ENCODE measurements at regions not wholly inside any gene's neighbourhood (a gene's known extent, or its start where the extent isn't known, plus 50 kb on each side); places are given as distances from the start of the nearest gene placed in this dataset.

- TF ChIP-seq, protein P1, sequence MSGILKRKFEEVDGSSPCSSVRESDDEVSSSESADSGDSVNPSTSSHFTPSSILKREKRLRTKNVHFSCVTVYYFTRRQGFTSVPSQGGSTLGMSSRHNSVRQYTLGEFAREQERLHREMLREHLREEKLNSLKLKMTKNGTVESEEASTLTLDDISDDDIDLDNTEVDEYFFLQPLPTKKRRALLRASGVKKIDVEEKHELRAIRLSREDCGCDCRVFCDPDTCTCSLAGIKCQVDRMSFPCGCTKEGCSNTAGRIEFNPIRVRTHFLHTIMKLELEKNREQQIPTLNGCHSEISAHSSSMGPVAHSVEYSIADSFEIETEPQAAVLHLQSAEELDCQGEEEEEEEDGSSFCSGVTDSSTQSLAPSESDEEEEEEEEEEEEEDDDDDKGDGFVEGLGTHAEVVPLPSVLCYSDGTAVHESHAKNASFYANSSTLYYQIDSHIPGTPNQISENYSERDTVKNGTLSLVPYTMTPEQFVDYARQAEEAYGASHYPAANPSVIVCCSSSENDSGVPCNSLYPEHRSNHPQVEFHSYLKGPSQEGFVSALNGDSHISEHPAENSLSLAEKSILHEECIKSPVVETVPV (CRISPR knock-in tag; IDR thresholded peaks at IDR 0.05) = no peak
- TF ChIP-seq ESRRG (CRISPR knock-in tag; IDR thresholded peaks at IDR 0.05) (no peak), ZC3H10 (CRISPR knock-in tag; IDR thresholded peaks at IDR 0.05) (no peak), PPARA (CRISPR knock-in tag; IDR thresholded peaks at IDR 0.05; ENCODE audit: borderline replicate concordance) (no peak), ZFP30 (CRISPR knock-in tag; IDR thresholded peaks at IDR 0.05) (no peak), ZNF70 (CRISPR knock-in tag; IDR thresholded peaks at IDR 0.05) (no peak)
Observed at GRCh38 chr1:29953961-29954360, 717.6 kb downstream of the PTPRU start (continued).

DNA sequence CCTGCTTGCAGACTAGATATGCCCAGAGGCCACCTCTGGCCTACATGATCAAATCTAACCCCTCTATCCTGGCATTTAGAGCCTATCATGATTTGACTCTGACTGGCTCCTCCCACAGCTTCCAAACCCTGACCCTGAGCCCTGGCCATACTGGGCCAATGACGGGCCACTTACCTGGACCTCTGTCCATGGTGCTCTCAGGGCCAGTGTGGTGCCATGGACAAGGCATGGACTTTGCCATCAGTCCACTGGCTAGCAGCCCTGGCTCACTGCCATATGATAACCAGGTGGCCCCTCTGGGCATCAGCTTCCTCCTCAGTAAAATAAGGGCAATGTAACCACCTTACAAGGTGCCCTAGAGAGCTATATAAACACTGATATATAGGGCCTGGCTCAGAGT, 713.4 kb downstream of the PTPRU start:
- no peak for ATAC-seq
- no peak for TF ChIP-seq SNAI2 (CRISPR knock-in tag; IDR thresholded peaks at IDR 0.05)
- TF ChIP-seq ZC3H10 (CRISPR knock-in tag; IDR thresholded peaks at IDR 0.05) = no peak
- no peak for TF ChIP-seq OSR1 (CRISPR knock-in tag; IDR thresholded peaks at IDR 0.05)
- no peak for TF ChIP-seq ARNTL (CRISPR knock-in tag; IDR thresholded peaks at IDR 0.05; ENCODE audit: borderline replicate concordance, low read depth)
- no peak for TF ChIP-seq ZNF70 (CRISPR knock-in tag; IDR thresholded peaks at IDR 0.05)
- no peak for TF ChIP-seq GLIS3 (CRISPR knock-in tag; IDR thresholded peaks at IDR 0.05)
- TF ChIP-seq, protein P2, sequence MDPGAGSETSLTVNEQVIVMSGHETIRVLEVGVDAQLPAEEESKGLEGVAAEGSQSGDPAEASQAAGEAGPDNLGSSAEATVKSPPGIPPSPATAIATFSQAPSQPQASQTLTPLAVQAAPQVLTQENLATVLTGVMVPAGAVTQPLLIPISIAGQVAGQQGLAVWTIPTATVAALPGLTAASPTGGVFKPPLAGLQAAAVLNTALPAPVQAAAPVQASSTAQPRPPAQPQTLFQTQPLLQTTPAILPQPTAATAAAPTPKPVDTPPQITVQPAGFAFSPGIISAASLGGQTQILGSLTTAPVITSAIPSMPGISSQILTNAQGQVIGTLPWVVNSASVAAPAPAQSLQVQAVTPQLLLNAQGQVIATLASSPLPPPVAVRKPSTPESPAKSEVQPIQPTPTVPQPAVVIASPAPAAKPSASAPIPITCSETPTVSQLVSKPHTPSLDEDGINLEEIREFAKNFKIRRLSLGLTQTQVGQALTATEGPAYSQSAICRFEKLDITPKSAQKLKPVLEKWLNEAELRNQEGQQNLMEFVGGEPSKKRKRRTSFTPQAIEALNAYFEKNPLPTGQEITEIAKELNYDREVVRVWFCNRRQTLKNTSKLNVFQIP (CRISPR knock-in tag; IDR thresholded peaks at IDR 0.05; ENCODE audit: borderline replicate concordance, low read depth) = no peak
- TF ChIP-seq, protein P1 (CRISPR knock-in tag; IDR thresholded peaks at IDR 0.05) = no peak
- TF ChIP-seq BACH2 (CRISPR knock-in tag; IDR thresholded peaks at IDR 0.05; ENCODE audit: borderline replicate concordance) = no peak
- no peak for TF ChIP-seq PPARA (CRISPR knock-in tag; IDR thresholded peaks at IDR 0.05; ENCODE audit: borderline replicate concordance)
- TF ChIP-seq, protein P3, sequence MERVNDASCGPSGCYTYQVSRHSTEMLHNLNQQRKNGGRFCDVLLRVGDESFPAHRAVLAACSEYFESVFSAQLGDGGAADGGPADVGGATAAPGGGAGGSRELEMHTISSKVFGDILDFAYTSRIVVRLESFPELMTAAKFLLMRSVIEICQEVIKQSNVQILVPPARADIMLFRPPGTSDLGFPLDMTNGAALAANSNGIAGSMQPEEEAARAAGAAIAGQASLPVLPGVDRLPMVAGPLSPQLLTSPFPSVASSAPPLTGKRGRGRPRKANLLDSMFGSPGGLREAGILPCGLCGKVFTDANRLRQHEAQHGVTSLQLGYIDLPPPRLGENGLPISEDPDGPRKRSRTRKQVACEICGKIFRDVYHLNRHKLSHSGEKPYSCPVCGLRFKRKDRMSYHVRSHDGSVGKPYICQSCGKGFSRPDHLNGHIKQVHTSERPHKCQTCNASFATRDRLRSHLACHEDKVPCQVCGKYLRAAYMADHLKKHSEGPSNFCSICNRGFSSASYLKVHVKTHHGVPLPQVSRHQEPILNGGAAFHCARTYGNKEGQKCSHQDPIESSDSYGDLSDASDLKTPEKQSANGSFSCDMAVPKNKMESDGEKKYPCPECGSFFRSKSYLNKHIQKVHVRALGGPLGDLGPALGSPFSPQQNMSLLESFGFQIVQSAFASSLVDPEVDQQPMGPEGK (CRISPR knock-in tag; IDR thresholded peaks at IDR 0.05; ENCODE audit: borderline replicate concordance) = no peak

DNA sequence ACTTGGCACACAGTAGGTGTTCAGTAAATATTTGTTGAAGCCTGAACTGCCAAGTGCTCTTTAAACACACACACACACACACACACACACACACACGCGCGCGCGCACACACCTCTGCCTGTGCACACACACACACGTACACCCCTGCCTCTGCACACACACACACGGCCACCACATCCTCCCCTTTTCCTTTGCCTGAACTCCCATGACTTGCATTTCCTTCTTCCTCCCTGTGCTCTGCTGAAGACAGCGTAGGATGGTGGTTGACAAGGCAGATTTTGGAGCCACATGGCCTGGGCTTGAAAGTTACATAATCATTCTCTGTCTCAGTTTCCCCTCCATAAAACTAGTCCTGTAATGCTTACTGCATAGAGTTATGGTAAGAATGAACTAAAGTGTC, 712.3 kb downstream of the PTPRU start:
- TF ChIP-seq SNAI2 (CRISPR knock-in tag; IDR thresholded peaks at IDR 0.05) = no peak
- no peak for TF ChIP-seq ARNTL (CRISPR knock-in tag; IDR thresholded peaks at IDR 0.05; ENCODE audit: borderline replicate concordance, low read depth)
- no peak for TF ChIP-seq TCF4 (CRISPR knock-in tag; IDR thresholded peaks at IDR 0.05; ENCODE audit: borderline replicate concordance)
- TF ChIP-seq TOX (CRISPR knock-in tag; IDR thresholded peaks at IDR 0.05; ENCODE audit: borderline replicate concordance) = no peak
- no peak for TF ChIP-seq ZFP30 (CRISPR knock-in tag; IDR thresholded peaks at IDR 0.05)
- TF ChIP-seq ESRRG (CRISPR knock-in tag; IDR thresholded peaks at IDR 0.05) = no peak
- TF ChIP-seq ZFP3 (CRISPR knock-in tag; IDR thresholded peaks at IDR 0.05) = no peak
- TF ChIP-seq RARB (CRISPR knock-in tag; IDR thresholded peaks at IDR 0.05) = no peak
- TF ChIP-seq, protein P4, sequence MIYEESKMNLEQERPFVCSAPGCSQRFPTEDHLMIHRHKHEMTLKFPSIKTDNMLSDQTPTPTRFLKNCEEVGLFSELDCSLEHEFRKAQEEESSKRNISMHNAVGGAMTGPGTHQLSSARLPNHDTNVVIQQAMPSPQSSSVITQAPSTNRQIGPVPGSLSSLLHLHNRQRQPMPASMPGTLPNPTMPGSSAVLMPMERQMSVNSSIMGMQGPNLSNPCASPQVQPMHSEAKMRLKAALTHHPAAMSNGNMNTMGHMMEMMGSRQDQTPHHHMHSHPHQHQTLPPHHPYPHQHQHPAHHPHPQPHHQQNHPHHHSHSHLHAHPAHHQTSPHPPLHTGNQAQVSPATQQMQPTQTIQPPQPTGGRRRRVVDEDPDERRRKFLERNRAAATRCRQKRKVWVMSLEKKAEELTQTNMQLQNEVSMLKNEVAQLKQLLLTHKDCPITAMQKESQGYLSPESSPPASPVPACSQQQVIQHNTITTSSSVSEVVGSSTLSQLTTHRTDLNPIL (CRISPR knock-in tag; IDR thresholded peaks at IDR 0.05; ENCODE audit: low read depth) = no peak
- TF ChIP-seq, protein P1 (CRISPR knock-in tag; IDR thresholded peaks at IDR 0.05) = no peak
- no peak for TF ChIP-seq ZC3H10 (CRISPR knock-in tag; IDR thresholded peaks at IDR 0.05)
- TF ChIP-seq, protein P5, sequence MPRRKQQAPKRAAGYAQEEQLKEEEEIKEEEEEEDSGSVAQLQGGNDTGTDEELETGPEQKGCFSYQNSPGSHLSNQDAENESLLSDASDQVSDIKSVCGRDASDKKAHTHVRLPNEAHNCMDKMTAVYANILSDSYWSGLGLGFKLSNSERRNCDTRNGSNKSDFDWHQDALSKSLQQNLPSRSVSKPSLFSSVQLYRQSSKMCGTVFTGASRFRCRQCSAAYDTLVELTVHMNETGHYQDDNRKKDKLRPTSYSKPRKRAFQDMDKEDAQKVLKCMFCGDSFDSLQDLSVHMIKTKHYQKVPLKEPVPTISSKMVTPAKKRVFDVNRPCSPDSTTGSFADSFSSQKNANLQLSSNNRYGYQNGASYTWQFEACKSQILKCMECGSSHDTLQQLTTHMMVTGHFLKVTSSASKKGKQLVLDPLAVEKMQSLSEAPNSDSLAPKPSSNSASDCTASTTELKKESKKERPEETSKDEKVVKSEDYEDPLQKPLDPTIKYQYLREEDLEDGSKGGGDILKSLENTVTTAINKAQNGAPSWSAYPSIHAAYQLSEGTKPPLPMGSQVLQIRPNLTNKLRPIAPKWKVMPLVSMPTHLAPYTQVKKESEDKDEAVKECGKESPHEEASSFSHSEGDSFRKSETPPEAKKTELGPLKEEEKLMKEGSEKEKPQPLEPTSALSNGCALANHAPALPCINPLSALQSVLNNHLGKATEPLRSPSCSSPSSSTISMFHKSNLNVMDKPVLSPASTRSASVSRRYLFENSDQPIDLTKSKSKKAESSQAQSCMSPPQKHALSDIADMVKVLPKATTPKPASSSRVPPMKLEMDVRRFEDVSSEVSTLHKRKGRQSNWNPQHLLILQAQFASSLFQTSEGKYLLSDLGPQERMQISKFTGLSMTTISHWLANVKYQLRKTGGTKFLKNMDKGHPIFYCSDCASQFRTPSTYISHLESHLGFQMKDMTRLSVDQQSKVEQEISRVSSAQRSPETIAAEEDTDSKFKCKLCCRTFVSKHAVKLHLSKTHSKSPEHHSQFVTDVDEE (CRISPR knock-in tag; IDR thresholded peaks at IDR 0.05) = no peak
- TF ChIP-seq BACH2 (CRISPR knock-in tag; IDR thresholded peaks at IDR 0.05; ENCODE audit: borderline replicate concordance) = no peak
- TF ChIP-seq OSR1 (CRISPR knock-in tag; IDR thresholded peaks at IDR 0.05) = no peak
- TF ChIP-seq GLIS3 (CRISPR knock-in tag; IDR thresholded peaks at IDR 0.05) = no peak
- TF ChIP-seq ZNF565 (CRISPR knock-in tag; conservative IDR thresholded peaks at IDR 0.05; ENCODE audit: low read depth) = no peak
- TF ChIP-seq CSDC2 (CRISPR knock-in tag; IDR thresholded peaks at IDR 0.05) = no peak
- TF ChIP-seq ZNF70 (CRISPR knock-in tag; IDR thresholded peaks at IDR 0.05) = no peak
- ATAC-seq = no peak
